SK-N-MC (cell line): ENCODE measurements at regions not wholly inside any gene's neighbourhood (a gene's known extent, or its start where the extent isn't known, plus 50 kb on each side); places are given as distances from the start of the nearest gene placed in this dataset.

Experiments
- EZH2 ChIP-seq: fragments of 200-600 bp; sonication (generic); IDR thresholded peaks from one replicate; pipeline ENCODE4 v1.6.1; 2017; ENCODE audit warnings: antibody characterized with exemption
- FOXP2 ChIP-seq: optimal IDR thresholded peaks from 2 replicates; pipeline ENCODE3; 2011; ENCODE audit warnings: mild to moderate bottlenecking, moderate library complexity; ENCODE audit not compliant: insufficient read depth; ENCODE audit errors: extremely low read length, control extremely low read depth
- POLR2AphosphoS5 ChIP-seq: IDR thresholded peaks from 2 replicates; pipeline ENCODE4 v1.6.1; 2012; ENCODE audit warnings: mild to moderate bottlenecking, low read depth, low read length, borderline replicate concordance

- TF ChIP-seq POLR2AphosphoS5 (no peak), EZH2 (no peak), FOXP2 (no peak)
Measured at GRCh38 chr5:51230336-51230735, 152.9 kb upstream of the ISL1 start.
